T-helper 2 cell treated with Interferon-gamma antibody and Interleukin-4, amounts not matched to agents 5 μg/mL and 100 μg/mL, for 36 hours (primary cell): ENCODE measurements at regions not wholly inside any gene's neighbourhood (a gene's known extent, or its start where the extent isn't known, plus 50 kb on each side); places are given as distances from the start of the nearest gene placed in this dataset.

Source experiments
- DNase-seq: peaks from one replicate; pipeline ENCODE4 v3.0.0; 2021; ENCODE audit warnings: low spot score
- H3K27ac Mint-ChIP-seq: one replicate; pipeline ENCODE4 v1.8.0; 2021; ENCODE audit warnings: mild to moderate bottlenecking, mixed read lengths
- H3K27me3 Mint-ChIP-seq: one replicate; pipeline ENCODE4 v1.8.0; 2021; ENCODE audit warnings: low read depth, mixed read lengths
- H3K36me3 Mint-ChIP-seq: one replicate; pipeline ENCODE4 v1.8.0; 2021; ENCODE audit warnings: low read depth, mixed read lengths
- H3K4me1 Mint-ChIP-seq: one replicate; pipeline ENCODE4 v1.8.0; 2021; ENCODE audit warnings: low read depth, mixed read lengths
- H3K4me3 Mint-ChIP-seq: one replicate; pipeline ENCODE4 v1.8.0; 2022; ENCODE audit warnings: mild to moderate bottlenecking, moderate library complexity, mixed read lengths
- H3K9me3 Mint-ChIP-seq: one replicate; pipeline ENCODE4 v1.8.0; 2021; ENCODE audit warnings: mixed read lengths

GRCh38 chr10:56698506-56698905 lies 337.4 kb upstream of the ZWINT start:
- no peak overlapping the region for H3K4me3 Mint-ChIP-seq
- no peaks in the 10 kb centered on the region for H3K4me1 Mint-ChIP-seq
- H3K9me3 Mint-ChIP-seq: peaks cover 16% of the 10 kb centered on the region
- no peaks in the 10 kb centered on the region for H3K36me3 Mint-ChIP-seq
- H3K27ac Mint-ChIP-seq: no peak overlapping the region
- DNase-seq: no peak
- no peaks in the 10 kb centered on the region for H3K27me3 Mint-ChIP-seq

DNA sequence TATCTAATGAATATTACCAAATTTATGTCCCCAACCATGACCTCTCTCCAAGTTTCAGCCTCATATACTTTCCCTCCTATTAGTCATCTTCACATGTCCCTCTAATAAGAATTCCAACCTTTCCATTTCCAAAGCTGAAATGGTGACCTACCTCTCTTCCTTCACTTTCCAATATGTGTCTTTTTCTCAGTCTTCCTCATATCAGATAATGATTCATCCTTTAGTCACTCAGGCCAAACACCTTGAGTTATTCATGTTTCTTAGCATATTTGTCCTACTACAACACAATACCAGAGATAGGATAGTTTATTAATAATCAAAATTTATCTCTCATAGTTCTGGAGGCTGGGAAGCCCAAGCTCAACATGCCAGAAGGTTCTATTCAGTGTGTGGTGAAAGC lies 318.5 kb upstream of the ZWINT start:
- H3K36me3 Mint-ChIP-seq: no peaks in the 10 kb centered on the region
- DNase-seq: no peak
- no peaks in the 10 kb centered on the region for H3K4me1 Mint-ChIP-seq
- H3K27ac Mint-ChIP-seq: no peak overlapping the region
- no peaks in the 10 kb centered on the region for H3K27me3 Mint-ChIP-seq
- peaks cover 25% of the 10 kb centered on the region for H3K9me3 Mint-ChIP-seq
- H3K4me3 Mint-ChIP-seq: no peak overlapping the region

DNA sequence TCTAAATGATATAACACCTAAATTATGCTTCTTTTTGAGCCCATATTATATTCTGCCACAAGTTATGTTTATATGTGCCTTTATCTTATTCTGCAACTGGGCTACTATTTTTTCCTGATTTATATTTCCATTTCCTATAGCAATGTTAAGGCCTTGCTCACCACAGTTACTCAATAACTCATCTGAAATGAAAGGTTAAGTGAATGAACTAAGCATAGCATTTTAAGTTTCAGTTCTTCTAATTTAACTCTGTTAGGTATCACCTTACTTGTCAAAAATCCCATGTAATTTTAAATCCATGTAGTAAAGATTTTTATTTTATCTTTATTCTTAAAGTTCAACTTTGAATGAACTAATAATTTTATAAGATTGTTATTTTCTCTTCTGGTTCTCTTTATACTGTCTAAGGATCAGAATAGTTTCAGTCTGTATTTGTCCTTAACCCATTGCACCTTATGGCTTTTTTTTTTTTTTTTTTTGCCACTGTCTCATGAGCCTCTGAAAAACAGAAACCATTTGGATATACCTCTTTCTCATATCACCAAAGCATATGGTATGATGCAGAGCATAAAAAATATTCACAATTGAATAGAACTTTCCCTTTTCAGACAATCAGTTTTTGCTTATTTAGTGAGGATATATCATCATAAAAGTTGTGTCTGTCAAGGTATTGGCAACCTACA lies 301.8 kb upstream of the ZWINT start:
- H3K27me3 Mint-ChIP-seq: no peaks in the 10 kb centered on the region
- no peaks in the 10 kb centered on the region for H3K4me1 Mint-ChIP-seq
- H3K36me3 Mint-ChIP-seq: no peaks in the 10 kb centered on the region
- peaks cover 21% of the 10 kb centered on the region for H3K9me3 Mint-ChIP-seq
- no peak overlapping the region for H3K4me3 Mint-ChIP-seq
- no peak overlapping the region for H3K27ac Mint-ChIP-seq
- no peak for DNase-seq

GRCh38 chr10:56653289-56653688 lies 292.2 kb upstream of the ZWINT start:
- H3K36me3 Mint-ChIP-seq: no peaks in the 10 kb centered on the region
- no peak overlapping the region for H3K4me3 Mint-ChIP-seq
- no peak for DNase-seq
- no peaks in the 10 kb centered on the region for H3K4me1 Mint-ChIP-seq
- no peaks in the 10 kb centered on the region for H3K27me3 Mint-ChIP-seq
- H3K27ac Mint-ChIP-seq: no peak overlapping the region
- H3K9me3 Mint-ChIP-seq: peaks cover 20% of the 10 kb centered on the region

GRCh38 chr10:56646329-56647111 lies 285.5 kb upstream of the ZWINT start:
- Mint-ChIP-seq H3K4me1 (no peaks in the 10 kb centered on the region), H3K36me3 (no peaks in the 10 kb centered on the region), H3K4me3 (no peak overlapping the region), H3K27me3 (no peaks in the 10 kb centered on the region), H3K27ac (no peak overlapping the region), H3K9me3 (peaks cover 31% of the 10 kb centered on the region)
- DNase-seq: no peak

DNA sequence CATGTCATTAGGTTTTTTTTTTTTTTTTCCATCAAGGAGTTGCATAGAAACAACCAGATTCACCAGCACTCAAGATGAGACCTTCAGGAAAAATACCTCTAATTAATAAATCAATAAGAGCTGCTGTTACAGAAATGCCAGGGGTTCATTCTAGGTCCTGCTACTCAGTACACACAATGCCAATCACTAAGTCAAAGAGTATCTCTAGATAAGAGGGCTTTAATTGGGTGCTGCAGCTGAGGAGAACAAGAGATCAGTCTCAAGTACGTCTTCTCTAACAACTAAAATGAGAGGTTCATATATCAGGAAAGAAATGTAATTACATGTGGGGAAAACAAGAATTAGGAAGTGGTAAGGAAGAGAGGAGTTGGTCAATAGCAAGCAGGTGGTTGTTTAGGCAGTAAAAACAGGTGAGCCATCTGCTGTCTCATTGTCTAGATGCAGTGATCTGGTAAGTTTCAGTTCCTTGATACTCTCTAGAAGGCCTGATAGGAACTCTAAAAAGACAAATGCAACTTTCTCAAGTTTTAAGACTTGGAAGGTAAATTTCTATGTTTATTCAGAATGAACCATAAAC lies 272.9 kb upstream of the ZWINT start:
- no peaks in the 10 kb centered on the region for H3K4me1 Mint-ChIP-seq
- no peak for DNase-seq
- no peak overlapping the region for H3K4me3 Mint-ChIP-seq
- H3K36me3 Mint-ChIP-seq: no peaks in the 10 kb centered on the region
- H3K27ac Mint-ChIP-seq: no peak overlapping the region
- H3K27me3 Mint-ChIP-seq: no peaks in the 10 kb centered on the region
- peaks cover 31% of the 10 kb centered on the region for H3K9me3 Mint-ChIP-seq

- Mint-ChIP-seq H3K4me3 (no peak overlapping the region), H3K27me3 (no peaks in the 10 kb centered on the region), H3K36me3 (no peaks in the 10 kb centered on the region), H3K9me3 (peaks cover 24% of the 10 kb centered on the region), H3K4me1 (no peaks in the 10 kb centered on the region), H3K27ac (no peak overlapping the region)
- no peak for DNase-seq
Measured at GRCh38 chr10:56632537-56632936, 271.5 kb upstream of the ZWINT start.

DNA sequence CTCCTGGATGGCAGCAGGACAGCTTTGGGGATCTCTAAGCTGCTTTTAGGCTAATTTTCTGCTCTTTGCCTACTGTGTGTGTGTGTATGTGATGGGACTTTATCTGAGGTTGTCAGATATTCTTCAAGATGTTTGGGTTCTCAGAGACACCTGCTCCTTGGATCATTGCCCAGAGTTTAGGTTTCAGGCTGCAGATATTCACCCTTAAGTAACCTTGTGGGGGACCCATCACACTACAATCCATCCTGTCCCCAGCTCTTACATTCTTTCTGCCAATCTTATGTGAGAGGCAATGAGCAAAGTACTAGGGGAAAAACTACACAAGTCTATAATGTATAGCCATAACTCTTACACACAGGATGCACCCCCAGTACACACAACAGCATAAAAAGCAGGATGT lies 263.0 kb upstream of the ZWINT start:
- Mint-ChIP-seq H3K27me3 (no peaks in the 10 kb centered on the region), H3K4me1 (no peaks in the 10 kb centered on the region), H3K4me3 (no peak overlapping the region), H3K27ac (no peak overlapping the region), H3K36me3 (no peaks in the 10 kb centered on the region), H3K9me3 (peaks cover 10% of the 10 kb centered on the region)
- no peak for DNase-seq

DNA sequence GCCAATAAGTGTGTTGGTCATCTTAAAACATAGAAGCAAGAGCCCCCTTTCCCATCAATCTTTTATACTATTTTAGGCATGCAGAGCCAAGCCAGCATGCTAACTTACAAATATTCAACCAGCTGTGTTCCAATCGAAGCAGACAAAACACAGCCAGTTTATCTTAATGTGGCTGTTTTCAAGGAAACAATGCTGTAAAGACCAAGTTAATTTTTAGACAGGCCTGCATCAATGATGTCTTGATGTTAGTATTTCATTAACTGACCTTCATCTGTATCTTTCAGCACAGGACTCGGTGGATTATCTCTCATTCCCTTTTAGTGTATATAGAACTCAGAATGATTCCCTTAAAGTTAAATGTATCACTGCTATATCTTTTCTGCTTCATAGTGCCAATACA lies 262.0 kb upstream of the ZWINT start:
- H3K9me3 Mint-ChIP-seq: peaks cover 14% of the 10 kb centered on the region
- no peaks in the 10 kb centered on the region for H3K36me3 Mint-ChIP-seq
- no peaks in the 10 kb centered on the region for H3K4me1 Mint-ChIP-seq
- no peaks in the 10 kb centered on the region for H3K27me3 Mint-ChIP-seq
- DNase-seq: no peak
- no peak overlapping the region for H3K4me3 Mint-ChIP-seq
- H3K27ac Mint-ChIP-seq: no peak overlapping the region

DNA sequence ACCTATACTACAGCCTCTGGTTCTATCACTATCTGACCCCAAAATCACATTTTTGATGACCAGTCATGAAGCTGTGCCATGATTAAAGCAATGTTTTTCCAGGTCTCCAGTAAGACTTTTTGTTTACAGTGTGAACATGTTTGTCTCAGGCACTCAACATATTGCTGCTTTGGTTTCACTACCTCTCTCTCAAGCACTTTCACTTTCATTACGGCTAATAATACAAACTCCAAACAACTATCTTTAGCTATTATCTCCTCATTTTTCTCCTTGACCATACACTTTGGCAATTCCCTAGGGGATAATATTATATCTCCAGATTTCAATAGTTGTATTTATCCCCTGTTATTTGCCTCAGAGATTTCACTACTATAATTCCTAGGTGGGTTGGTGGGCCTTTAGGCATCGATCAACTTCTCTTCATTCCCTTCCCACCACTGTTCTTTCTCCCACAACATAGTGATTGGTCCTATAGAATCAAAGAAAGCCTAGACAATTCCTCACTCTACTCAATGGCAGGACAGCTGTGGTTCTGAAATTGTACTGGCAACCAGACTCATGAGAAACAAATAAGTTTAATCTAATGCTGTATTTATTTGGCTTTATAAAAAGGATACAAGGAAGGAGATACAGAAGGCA lies 261.4 kb upstream of the ZWINT start:
- no peaks in the 10 kb centered on the region for H3K27me3 Mint-ChIP-seq
- peaks cover 16% of the 10 kb centered on the region for H3K9me3 Mint-ChIP-seq
- no peak overlapping the region for H3K4me3 Mint-ChIP-seq
- no peak overlapping the region for H3K27ac Mint-ChIP-seq
- H3K4me1 Mint-ChIP-seq: no peaks in the 10 kb centered on the region
- no peak for DNase-seq
- H3K36me3 Mint-ChIP-seq: no peaks in the 10 kb centered on the region

- Mint-ChIP-seq H3K4me1 (no peaks in the 10 kb centered on the region), H3K9me3 (peaks cover 8% of the 10 kb centered on the region), H3K27me3 (no peaks in the 10 kb centered on the region), H3K4me3 (no peak overlapping the region), H3K36me3 (no peaks in the 10 kb centered on the region), H3K27ac (no peak overlapping the region)
- DNase-seq: no peak
Measured at GRCh38 chr10:56606202-56606601, 245.1 kb upstream of the ZWINT start.

DNA sequence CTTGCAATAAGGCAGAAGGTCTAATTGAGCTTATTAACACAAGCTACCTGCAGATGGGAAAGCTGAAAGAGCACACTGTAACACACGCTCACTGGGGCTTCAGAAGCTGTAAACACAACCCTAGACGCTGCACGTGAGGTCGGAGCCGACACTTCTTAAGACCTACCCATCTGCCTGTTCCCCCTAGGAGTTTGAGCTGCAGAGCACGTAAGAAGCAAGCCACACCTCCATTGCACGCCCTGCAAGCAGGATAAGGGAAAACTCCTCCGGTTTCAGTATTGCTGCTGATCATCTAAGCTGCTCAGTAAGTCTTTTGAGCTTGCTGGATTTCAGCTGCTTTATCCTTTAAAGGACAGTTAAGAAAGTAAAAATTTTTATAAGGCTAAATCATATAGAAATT lies 244.0 kb upstream of the ZWINT start:
- Mint-ChIP-seq H3K4me1 (no peaks in the 10 kb centered on the region), H3K36me3 (no peaks in the 10 kb centered on the region), H3K9me3 (peaks cover 5% of the 10 kb centered on the region), H3K27me3 (no peaks in the 10 kb centered on the region), H3K4me3 (no peak overlapping the region), H3K27ac (no peak overlapping the region)
- no peak for DNase-seq

GRCh38 chr10:56604624-56605023 lies 243.6 kb upstream of the ZWINT start:
- no peaks in the 10 kb centered on the region for H3K4me1 Mint-ChIP-seq
- no peaks in the 10 kb centered on the region for H3K27me3 Mint-ChIP-seq
- no peak overlapping the region for H3K27ac Mint-ChIP-seq
- no peaks in the 10 kb centered on the region for H3K36me3 Mint-ChIP-seq
- DNase-seq: no peak
- H3K9me3 Mint-ChIP-seq: peaks cover 5% of the 10 kb centered on the region
- no peak overlapping the region for H3K4me3 Mint-ChIP-seq

GRCh38 chr10:56599201-56599600 lies 238.1 kb upstream of the ZWINT start:
- H3K27ac Mint-ChIP-seq: no peak overlapping the region
- no peaks in the 10 kb centered on the region for H3K36me3 Mint-ChIP-seq
- peaks cover 12% of the 10 kb centered on the region for H3K9me3 Mint-ChIP-seq
- DNase-seq: no peak
- H3K4me1 Mint-ChIP-seq: no peaks in the 10 kb centered on the region
- no peaks in the 10 kb centered on the region for H3K27me3 Mint-ChIP-seq
- no peak overlapping the region for H3K4me3 Mint-ChIP-seq
